ENCODE measurements at regions not wholly inside any gene's neighbourhood (a gene's known extent, or its start where the extent isn't known, plus 50 kb on each side); places are given as distances from the start of the nearest gene placed in this dataset.

DNA sequence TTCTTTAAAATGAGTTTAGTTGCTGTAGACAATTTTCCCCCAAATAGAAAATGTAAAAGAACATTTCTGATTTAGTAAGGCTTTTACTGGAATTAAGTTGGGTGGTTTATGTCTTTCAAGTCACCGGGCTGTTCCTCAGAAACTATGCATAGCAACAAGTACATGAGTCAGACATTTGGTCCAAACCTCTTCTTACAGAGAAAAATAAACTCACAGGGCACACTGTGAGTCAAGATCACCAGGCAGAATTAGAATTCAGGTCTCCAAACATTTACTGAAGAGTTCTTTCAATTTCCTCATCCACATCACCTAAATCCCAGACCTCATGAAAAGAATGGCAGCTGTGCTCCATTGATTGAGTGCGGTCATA, 476.1 kb upstream of the SOX5 start:
- TF ChIP-seq, protein P1, sequence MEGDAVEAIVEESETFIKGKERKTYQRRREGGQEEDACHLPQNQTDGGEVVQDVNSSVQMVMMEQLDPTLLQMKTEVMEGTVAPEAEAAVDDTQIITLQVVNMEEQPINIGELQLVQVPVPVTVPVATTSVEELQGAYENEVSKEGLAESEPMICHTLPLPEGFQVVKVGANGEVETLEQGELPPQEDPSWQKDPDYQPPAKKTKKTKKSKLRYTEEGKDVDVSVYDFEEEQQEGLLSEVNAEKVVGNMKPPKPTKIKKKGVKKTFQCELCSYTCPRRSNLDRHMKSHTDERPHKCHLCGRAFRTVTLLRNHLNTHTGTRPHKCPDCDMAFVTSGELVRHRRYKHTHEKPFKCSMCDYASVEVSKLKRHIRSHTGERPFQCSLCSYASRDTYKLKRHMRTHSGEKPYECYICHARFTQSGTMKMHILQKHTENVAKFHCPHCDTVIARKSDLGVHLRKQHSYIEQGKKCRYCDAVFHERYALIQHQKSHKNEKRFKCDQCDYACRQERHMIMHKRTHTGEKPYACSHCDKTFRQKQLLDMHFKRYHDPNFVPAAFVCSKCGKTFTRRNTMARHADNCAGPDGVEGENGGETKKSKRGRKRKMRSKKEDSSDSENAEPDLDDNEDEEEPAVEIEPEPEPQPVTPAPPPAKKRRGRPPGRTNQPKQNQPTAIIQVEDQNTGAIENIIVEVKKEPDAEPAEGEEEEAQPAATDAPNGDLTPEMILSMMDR (IDR thresholded peaks at IDR 0.05): no peak
- no peak for TF ChIP-seq POLR2A (IDR thresholded peaks at IDR 0.05)
